Left cardiac atrium (tissue), 4 donors: ENCODE measurements at regions not wholly inside any gene's neighbourhood (a gene's known extent, or its start where the extent isn't known, plus 50 kb on each side); places are given as distances from the start of the nearest gene placed in this dataset.
A peak's percentile ranks its signal among the peaks of the same experiment; 100 is the strongest.

Source experiments
- ATAC-seq, 2 donors: fragments of 200-7000 bp; cut with Tn5 transposase; one replicate each; pipeline ENCODE4 v1.9.1; 2020; ENCODE audit warnings: mild to moderate bottlenecking in 2 of 2, moderate library complexity in 2 of 2
- DNase-seq: peaks from one replicate; pipeline ENCODE4 v3.0.0-alpha.2; 2020
- intact Hi-C, 2 donors: fragments of 100-400 bp; cut with DNase I; formaldehyde crosslinking; loops; one replicate each; pipeline versions ENCODE4 v1.14.1 to v1.15.1; 2022 to 2023
- donor health status: DM: no; HTN: yes; CAD: no.
- donor health status: DM: no; HTN: yes; CAD: no; lungs with severe emphysema.
- donor health status: DM: yes; HTN: yes; CAD: no.
- donor health status: Dilated cardiomyopathy.

GRCh38 chr19:42662712-42663111 is 68.0 kb upstream of the CEACAM8 start:
- intact Hi-C loops: no loop called here
- ATAC-seq: no peak
- DNase-seq: no peak

DNA sequence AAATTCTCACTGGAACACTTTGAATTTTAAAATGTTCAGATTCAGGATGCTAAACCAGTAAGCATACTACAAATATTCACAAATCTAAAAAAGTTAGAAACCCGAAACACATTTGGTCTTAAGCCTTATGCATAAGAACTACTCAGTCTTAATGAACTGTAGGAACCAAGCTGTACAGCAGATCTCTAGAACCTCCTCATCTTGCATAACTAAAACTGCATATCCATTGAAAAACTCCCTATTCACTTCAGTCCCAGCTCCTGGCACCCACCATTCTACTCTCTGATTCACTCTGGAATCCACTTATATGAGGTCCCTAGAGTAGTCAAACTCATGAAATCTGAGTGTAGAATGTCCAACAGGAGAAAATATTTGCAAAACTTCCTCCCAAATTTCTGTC is 65.6 kb upstream of the CEACAM8 start:
- DNase-seq (no peak), ATAC-seq (no peak)
- intact Hi-C loops: no loop called here

DNA sequence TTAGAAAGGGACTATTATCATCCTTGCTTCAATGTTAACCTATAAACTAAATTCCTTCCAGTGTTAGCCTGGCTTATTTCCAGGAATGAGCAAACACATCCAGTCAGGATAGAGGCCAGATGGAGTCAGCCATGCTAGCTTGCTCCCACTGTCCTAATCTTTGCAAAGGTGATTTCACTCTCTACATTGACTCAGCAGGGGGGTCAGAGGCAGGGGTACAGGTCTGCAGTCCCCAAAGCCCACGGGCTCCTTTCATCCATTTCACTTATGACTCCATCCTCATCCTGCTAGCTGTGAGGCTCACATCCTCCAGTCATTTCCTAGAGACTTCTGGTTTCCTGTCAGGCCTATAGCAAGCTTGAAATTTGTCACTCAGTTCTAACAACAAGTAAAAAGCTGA is 63.4 kb upstream of the CEACAM8 start:
- ATAC-seq (no peak), DNase-seq (no peak)
- intact Hi-C loops: no loop called here

GRCh38 chr19:42657556-42657955 is 62.8 kb upstream of the CEACAM8 start:
- intact Hi-C loops: no loop called here
- DNase-seq: no peak
- ATAC-seq: no peak

DNA sequence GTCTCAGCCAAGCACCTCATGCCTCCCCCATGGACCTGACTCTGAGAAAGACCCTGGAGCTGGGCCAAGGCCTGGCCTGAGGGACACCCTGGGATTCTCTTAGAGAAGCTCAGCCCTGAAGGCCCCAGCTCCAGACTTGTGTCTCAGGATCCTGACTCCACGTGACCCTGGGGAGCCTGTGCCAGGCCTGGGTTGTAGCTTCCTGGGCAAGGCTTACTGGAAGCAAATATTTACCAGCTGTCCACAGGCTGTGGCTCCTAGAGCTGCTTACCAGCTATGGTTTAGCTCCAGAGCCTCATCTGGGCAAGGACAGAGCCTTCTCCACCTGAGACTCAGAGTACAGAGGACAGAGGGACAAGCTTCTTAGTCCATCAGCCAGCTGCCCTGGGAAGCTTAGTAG is 61.0 kb upstream of the CEACAM8 start:
- intact Hi-C loops: no loop called here
- DNase-seq: no peak
- ATAC-seq: peak in 1 of 2 donors; percentile 34

DNA sequence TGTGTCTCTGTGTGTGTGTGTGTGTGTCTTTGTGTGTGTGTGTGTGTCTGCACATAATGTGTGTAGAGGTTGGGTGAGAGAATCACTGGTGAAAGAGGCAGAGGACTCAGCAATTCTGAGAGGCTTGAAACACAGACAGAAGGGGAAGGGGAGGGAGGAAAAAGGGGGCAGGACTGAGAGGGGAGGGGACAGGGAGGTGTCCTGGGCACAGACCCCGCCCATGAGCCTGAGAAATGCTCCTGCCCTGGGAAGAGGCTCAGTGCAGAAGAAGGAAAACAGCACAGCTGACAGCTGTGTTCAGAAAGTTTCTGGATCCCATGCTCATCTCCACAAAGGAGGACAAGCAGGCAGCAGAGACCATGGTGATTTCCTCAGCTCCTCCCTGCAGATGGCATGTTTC is 59.1 kb upstream of the CEACAM8 start:
- intact Hi-C loops: no loop called here
- ATAC-seq: no peak
- no peak for DNase-seq

DNA sequence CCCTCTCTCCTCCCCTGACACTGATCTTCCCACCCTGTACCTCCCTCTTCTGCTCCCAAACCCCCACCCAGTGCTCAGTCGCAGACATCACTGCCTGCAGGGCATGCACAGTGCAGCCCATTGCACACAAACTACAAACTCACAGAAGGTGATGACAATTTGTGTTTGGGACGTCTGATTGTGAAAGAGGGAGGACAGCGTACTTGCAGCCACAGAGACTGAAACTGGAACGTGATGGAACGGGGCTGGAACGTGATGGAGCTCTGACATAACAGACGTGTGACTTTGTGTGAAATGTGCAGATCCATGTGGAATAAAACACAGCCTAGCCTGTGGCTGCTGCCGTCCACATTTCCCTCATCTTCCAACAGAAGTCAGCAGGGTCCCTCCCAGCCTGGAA is 57.3 kb upstream of the CEACAM8 start:
- intact Hi-C loops: no loop called here
- ATAC-seq (no peak), DNase-seq (no peak)
